Esophagus mucosa (tissue), 1 donor: ENCODE measurements at regions not wholly inside any gene's neighbourhood (a gene's known extent, or its start where the extent isn't known, plus 50 kb on each side); places are given as distances from the start of the nearest gene placed in this dataset.
"Not testable (repeated sequence)": the region's sequence is repeated elsewhere in the genome, so short reads cannot be mapped to it uniquely, and the experiment has no call there.

Experiments used
- ATAC-seq: fragments of 200-7000 bp; cut with Tn5 transposase; one replicate; pipeline ENCODE4 v1.9.1; 2020
- donor health status: DM: yes; HTN: yes; CAD: no.

- ATAC-seq = no peak
Observed at GRCh38 chr6:90370493-90370959, 73.9 kb upstream of the BACH2 start.

DNA sequence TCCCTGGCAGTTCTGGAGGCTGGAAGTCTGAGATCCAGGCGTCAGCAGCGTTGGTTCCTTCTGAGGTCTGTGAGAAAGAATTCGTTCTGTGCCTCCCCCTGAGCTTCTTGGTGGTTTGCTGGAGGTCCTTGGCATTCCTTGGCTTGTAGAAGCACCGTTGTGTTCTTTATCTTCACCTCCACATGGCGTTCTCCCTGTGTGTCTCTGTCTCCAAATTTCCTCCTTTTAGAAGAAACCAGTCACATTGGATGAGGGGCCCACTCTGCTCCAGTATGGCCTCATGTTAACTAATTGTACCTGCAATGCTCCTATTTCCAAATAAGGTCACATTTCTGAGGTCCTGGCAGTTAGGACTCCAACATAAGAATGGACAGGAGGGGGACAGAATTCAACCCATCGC lies 73.0 kb upstream of the BACH2 start:
- ATAC-seq = no peak

- ATAC-seq = peak; percentile 99
Observed at GRCh38 chr6:90369024-90369519, 72.4 kb upstream of the BACH2 start.

DNA sequence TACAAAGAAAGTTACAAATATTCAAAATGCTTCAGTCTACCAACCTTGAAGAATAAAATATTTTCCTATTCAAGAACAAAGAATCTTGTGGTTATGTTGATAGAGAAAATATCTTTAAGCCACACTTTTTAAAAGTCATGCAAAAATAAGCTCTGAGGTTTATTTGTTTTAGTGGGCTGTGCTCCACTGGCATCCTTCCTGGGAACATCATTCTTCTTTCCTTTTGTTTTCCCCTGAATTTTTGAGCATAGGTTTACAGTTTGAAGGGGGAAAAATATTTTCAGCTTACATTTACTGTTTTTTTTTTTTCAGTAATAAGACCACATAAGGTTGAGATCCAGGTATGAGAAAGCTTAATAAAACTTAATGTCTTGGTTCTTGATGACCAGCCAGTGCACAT lies 72.0 kb upstream of the BACH2 start:
- ATAC-seq = no peak

DNA sequence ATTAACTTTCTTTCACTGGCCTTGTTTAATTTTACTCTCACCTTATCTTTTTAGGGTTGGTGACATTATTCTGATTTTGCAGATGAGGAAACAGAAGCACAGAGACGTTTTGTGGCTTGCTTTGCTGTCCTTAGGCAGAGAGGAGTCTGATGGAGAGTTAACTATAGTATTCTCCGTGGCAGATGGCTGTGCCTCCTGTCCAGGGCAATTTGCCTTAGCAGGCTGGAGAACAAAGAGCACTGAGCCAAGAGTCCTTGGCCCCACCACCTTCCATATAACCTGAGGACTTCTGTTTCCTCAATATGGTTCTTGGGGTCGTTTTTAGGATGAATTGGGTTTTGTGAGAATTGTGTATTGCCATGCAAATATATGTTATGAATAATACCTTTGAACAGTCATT lies 71.4 kb upstream of the BACH2 start:
- ATAC-seq = no peak

GRCh38 chr6:90365565-90366219 lies 69.0 kb upstream of the BACH2 start:
- no peak for ATAC-seq

- ATAC-seq = no peak
Observed at GRCh38 chr6:90365002-90365401, 68.4 kb upstream of the BACH2 start.

DNA sequence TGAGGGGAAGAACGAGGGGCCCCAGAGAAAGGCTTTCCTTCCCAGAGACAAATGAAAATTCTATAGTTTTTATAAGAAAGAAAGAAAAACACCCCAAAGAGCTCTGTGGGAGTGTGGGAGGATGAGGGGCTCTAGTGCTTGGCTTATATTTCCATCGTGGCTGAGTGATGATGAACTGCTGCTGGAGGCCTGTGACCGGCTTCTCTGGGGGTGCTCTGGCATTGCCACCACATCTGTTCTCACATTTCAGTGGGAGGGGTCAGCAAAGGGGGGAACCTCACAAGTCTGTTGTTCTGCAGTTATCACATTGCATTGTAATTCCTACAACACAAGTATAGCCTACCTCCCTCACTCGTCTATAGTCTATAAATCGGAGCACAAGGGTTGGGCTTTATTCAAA lies 67.6 kb upstream of the BACH2 start:
- no peak for ATAC-seq

- no peak for ATAC-seq
Observed at GRCh38 chr6:90362318-90362717, 65.7 kb upstream of the BACH2 start.

- ATAC-seq = no peak
Observed at GRCh38 chr6:90361174-90361573, 64.5 kb upstream of the BACH2 start.

DNA sequence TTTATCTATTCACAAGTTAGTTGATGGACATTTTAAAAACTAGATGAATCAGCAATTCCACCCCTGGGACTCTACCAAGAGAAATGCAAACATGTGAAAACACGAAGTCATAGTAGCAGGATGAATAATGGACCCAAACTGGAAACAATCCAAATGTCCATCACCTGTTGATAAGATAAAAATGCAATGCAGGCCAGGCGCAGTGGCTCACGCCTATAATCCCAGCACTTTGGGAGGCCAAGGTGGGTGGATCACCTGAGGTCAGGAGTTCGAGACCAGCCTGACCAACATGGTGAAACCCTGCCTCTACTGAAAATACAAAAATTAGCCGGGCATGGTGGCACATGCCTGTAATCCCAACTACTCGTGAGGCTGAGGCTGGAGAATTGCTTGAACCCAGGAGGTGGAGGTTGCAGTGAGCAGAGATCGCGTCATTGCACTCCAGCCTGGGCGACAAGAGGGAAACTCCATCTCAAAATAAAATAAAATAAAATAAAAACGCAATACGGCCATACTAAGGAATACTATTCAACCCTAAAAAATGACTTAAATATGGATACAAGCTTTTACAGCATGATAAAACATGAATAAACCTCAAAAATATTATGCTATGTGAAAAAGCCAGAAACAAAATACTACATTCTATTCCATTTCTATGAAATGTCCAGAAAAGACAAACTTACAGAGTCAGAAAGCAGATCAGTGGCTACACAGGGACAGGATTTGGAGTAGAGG lies 61.6 kb upstream of the BACH2 start:
- ATAC-seq = not testable (repeated sequence)

DNA sequence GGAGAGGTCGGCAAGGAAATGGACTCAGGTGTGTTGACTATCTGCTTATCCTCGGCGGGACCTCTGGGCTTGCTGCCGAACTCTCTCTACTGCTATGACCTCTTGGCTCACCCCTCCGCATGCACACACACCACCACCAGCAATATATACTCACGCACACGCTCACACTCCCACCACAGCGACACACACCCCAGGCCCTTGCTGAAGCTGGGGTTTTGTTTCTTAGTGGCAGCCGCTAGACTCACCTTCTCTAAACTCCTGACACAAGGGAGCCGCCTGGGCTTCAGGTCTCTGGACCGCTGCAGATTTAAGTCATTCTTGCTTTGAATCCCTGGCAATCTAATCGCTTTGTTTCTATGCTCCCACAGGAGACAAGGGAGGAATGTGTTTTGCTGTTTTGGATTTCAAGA lies 59.4 kb upstream of the BACH2 start:
- ATAC-seq = no peak

DNA sequence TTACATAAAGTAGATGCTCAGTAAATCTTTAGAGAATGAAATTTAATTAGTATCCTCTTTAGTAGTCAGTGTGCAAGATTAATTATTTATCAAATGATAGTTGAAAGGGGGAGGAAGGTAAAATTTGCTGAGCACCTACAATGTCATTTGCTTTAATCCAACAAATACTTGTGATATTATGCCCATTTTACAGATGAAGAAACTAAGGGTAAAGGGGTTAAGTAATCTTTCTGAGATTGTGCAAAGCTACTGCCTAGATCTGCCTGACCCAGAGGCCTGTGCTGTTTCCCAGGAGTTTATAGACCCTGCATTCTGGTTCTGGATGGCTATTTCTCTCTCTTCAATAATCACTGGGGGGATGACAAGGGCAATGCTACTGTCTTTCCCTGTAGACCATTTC lies 58.3 kb upstream of the BACH2 start:
- ATAC-seq = no peak

- no peak for ATAC-seq
Observed at GRCh38 chr6:90351696-90352095, 55.1 kb upstream of the BACH2 start.

- peak; percentile 53 for ATAC-seq
Observed at GRCh38 chr6:90350689-90351554, 54.3 kb upstream of the BACH2 start.

- ATAC-seq = peak; percentile 78
Observed at GRCh38 chr6:90347411-90347851, 50.8 kb upstream of the BACH2 start.

DNA sequence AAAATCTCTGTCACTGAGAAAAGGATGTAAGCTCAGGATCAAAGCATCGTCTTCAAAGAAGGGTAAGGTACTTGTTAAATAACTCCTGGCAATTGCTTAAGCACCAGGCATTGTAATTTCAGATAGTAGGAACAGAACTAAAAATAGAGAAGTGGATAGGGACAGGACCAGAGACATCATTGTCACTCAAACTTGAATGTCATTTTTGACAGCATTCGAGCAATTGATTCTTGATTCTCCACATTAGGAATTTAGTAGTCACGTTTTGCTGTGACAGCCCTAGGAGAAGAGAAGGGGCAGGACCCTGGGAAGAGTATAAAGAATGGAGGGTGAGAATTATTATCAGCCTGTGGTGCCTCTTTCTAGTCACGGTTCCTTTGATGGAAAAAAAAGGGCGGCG lies 50.1 kb upstream of the BACH2 start:
- no peak for ATAC-seq
